ENCODE measurements at regions not wholly inside any gene's neighbourhood (a gene's known extent, or its start where the extent isn't known, plus 50 kb on each side); places are given as distances from the start of the nearest gene placed in this dataset.

GRCh38 chr12:40515041-40515816 is 177.0 kb upstream of the CNTN1 start:
- Histone ChIP-seq H3K4me3 (no peak overlapping the region), H3K27me3 (no peaks in the 10 kb centered on the region), H3K4me1 (no peaks in the 10 kb centered on the region), H3K36me3 (no peaks in the 10 kb centered on the region), H3K27ac (no peak overlapping the region), H3K9me3 (no peaks in the 10 kb centered on the region)
- 34% methylated on average over 5 of the region's 5 CpGs for WGBS (ENCODE audit: insufficient coverage, low coverage, low lambda C conversion rate, missing lambda C conversion rate)
- no peak for DNase-seq
- no peak for TF ChIP-seq CTCF (IDR thresholded peaks at IDR 0.05)
- no peak for TF ChIP-seq POLR2A (IDR thresholded peaks at IDR 0.05)
- ATAC-seq = no peak
- intact Hi-C loops (cut with DNase I) = no loop called here

- Histone ChIP-seq H3K27ac (no peak overlapping the region), H3K27me3 (no peaks in the 10 kb centered on the region), H3K4me3 (no peak overlapping the region), H3K9me3 (no peaks in the 10 kb centered on the region), H3K4me1 (no peaks in the 10 kb centered on the region), H3K36me3 (no peaks in the 10 kb centered on the region)
- TF ChIP-seq CTCF (IDR thresholded peaks at IDR 0.05) = no peak
- no peak for TF ChIP-seq POLR2A (IDR thresholded peaks at IDR 0.05)
- no peak for ATAC-seq
- WGBS (ENCODE audit: insufficient coverage, low coverage, low lambda C conversion rate, missing lambda C conversion rate) = 57% methylated on average over 3 of the region's 3 CpGs
- DNase-seq = no peak
- intact Hi-C loops (cut with DNase I) = no loop called here
Measured at GRCh38 chr12:40522837-40523236, 169.4 kb upstream of the CNTN1 start.

GRCh38 chr12:40525054-40525453 is 167.2 kb upstream of the CNTN1 start:
- Histone ChIP-seq H3K27ac (no peak overlapping the region), H3K27me3 (no peaks in the 10 kb centered on the region), H3K9me3 (no peaks in the 10 kb centered on the region), H3K36me3 (no peaks in the 10 kb centered on the region), H3K4me1 (no peaks in the 10 kb centered on the region), H3K4me3 (no peak overlapping the region)
- intact Hi-C loops (cut with DNase I) = no loop called here
- no peak for TF ChIP-seq CTCF (IDR thresholded peaks at IDR 0.05)
- no peak for TF ChIP-seq POLR2A (IDR thresholded peaks at IDR 0.05)
- 40% methylated on average over 3 of the region's 3 CpGs for WGBS (ENCODE audit: insufficient coverage, low coverage, low lambda C conversion rate, missing lambda C conversion rate)
- no peak for ATAC-seq
- no peak for DNase-seq

GRCh38 chr12:40534828-40535227 is 157.4 kb upstream of the CNTN1 start:
- 34% methylated on average over 4 of the region's 4 CpGs for WGBS (ENCODE audit: insufficient coverage, low coverage, low lambda C conversion rate, missing lambda C conversion rate)
- H3K9me3 ChIP-seq = no peaks in the 10 kb centered on the region
- no peak for TF ChIP-seq POLR2A (IDR thresholded peaks at IDR 0.05)
- TF ChIP-seq CTCF (IDR thresholded peaks at IDR 0.05) = no peak
- ATAC-seq = no peak
- no peak overlapping the region for H3K4me3 ChIP-seq
- intact Hi-C loops (cut with DNase I) = no loop called here
- H3K36me3 ChIP-seq = no peaks in the 10 kb centered on the region
- no peaks in the 10 kb centered on the region for H3K27me3 ChIP-seq
- no peaks in the 10 kb centered on the region for H3K4me1 ChIP-seq
- no peak overlapping the region for H3K27ac ChIP-seq
- no peak for DNase-seq
